A673 (cell line): ENCODE measurements at regions not wholly inside any gene's neighbourhood (a gene's known extent, or its start where the extent isn't known, plus 50 kb on each side); places are given as distances from the start of the nearest gene placed in this dataset.

ENCODE experiments used
- EZH2 ChIP-seq: fragments of 200-600 bp; sonication (generic); IDR thresholded peaks from 2 replicates; pipeline ENCODE4 v1.6.1; 2017; ENCODE audit warnings: borderline replicate concordance, low read depth, mild to moderate bottlenecking, mixed read lengths, antibody characterized with exemption, low read length; ENCODE audit not compliant: poor library complexity, severe bottlenecking
- TF ChIP-seq, protein P1 (sequence below): fragments of 300-800, 200-600 bp; sonication (generic); conservative IDR thresholded peaks from 2 replicates; pipeline ENCODE4 v1.5.1; 2017; ENCODE audit warnings: low read depth, mild to moderate bottlenecking, antibody characterized with exemption, low read length, moderate library complexity, mixed read lengths

DNA sequence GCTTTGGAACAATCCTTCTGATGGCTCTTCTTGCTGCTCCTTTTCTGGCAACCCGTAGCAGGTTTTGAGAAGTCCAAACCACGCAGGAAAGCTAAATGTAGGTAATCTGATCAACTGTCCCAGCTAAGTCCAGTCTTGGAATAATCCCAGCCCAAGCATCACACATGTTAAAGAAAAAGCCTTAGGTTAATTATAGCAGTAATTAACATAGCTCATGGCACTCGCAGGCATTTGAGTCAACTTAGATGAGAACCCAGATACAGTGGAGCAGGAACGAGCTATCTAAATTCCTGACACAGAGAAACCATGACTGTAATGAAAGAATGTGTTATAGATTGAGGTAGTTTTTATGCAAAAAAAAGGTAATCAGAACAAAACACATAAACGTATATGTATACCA lies 844.8 kb downstream of the CDH9 start:
- TF ChIP-seq, protein P1, sequence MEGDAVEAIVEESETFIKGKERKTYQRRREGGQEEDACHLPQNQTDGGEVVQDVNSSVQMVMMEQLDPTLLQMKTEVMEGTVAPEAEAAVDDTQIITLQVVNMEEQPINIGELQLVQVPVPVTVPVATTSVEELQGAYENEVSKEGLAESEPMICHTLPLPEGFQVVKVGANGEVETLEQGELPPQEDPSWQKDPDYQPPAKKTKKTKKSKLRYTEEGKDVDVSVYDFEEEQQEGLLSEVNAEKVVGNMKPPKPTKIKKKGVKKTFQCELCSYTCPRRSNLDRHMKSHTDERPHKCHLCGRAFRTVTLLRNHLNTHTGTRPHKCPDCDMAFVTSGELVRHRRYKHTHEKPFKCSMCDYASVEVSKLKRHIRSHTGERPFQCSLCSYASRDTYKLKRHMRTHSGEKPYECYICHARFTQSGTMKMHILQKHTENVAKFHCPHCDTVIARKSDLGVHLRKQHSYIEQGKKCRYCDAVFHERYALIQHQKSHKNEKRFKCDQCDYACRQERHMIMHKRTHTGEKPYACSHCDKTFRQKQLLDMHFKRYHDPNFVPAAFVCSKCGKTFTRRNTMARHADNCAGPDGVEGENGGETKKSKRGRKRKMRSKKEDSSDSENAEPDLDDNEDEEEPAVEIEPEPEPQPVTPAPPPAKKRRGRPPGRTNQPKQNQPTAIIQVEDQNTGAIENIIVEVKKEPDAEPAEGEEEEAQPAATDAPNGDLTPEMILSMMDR = no peak
- TF ChIP-seq EZH2 = no peak
